ENCODE measurements at regions not wholly inside any gene's neighbourhood (a gene's known extent, or its start where the extent isn't known, plus 50 kb on each side); places are given as distances from the start of the nearest gene placed in this dataset.

- 44% methylated on average over 7 of the region's 7 CpGs for WGBS (ENCODE audit: low lambda C conversion rate)
- in situ Hi-C loops (cut with HindIII; ENCODE audit: extremely low pct_ligation_motif_present, low pct_unique_long_range_greater_than_20kb) = no loop called here
Measured at GRCh38 chr9:108049026-108049607, 559.5 kb upstream of the KLF4 start.

DNA sequence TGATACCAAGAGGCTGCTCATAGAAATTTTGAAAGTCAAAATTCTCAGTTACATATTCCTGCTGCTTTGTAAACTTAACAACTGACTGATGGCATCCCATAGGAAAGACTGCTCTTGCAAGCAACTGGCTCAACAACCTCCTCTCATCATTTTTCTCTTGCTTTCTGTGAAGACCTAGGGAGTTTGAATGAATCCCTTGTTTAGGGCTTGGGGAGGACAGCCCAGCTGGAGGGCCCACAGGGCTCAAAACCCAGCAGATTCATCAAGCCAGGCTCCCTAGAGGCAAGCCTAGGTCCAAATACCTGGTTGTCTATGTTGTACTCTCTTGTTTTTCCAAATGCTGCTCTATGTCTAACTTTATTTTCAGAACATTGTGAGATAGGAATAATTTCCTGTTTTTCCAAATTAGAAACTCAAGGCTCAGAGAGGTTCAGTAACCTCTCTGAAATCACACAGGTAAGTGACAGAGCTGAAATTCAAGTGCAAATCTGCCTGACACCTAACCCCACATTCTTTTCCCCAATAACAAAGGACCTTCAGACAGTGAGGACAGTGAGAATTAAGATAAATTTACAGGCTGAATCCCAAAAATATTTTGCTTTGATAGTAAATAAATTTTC, 558.9 kb upstream of the KLF4 start:
- H2AFZ ChIP-seq (ENCODE audit: low read length) = no peak overlapping the region
- no peaks in the 10 kb centered on the region for H3K27me3 ChIP-seq (ENCODE audit: control insufficient read depth in 1 of 2, insufficient read depth in 2 of 2, low read length in 2 of 2)
- H3K79me2 ChIP-seq (ENCODE audit: insufficient read depth, low read length) = no peaks in the 10 kb centered on the region
- ATAC-seq (no peak), FAIRE-seq (no peak), DNase-seq (ENCODE audit: low spot score) (no peak)
- H3K9ac ChIP-seq (ENCODE audit: insufficient read depth, low read depth, low read length) = no peak overlapping the region
- no peak overlapping the region for H3K4me2 ChIP-seq (ENCODE audit: low read depth, low read length)
- peaks cover 5% of the 10 kb centered on the region for H3K9me3 ChIP-seq (ENCODE audit: low read length)
- POLR2A ChIA-PET = no interaction called here
- no peak overlapping the region for H3K4me3 ChIP-seq (replicated peaks in 1 of 3; ENCODE audit: insufficient read depth in 1 of 3, low read depth in 2 of 3, low read length in 3 of 3)
- no TSS peak for BruUV-seq (replicated peaks)
- H3K36me3 ChIP-seq (replicated peaks in 1 of 2; ENCODE audit: control insufficient read depth in 1 of 2, insufficient read depth in 2 of 2, low read length in 2 of 2) = no peaks in the 10 kb centered on the region
- in situ Hi-C loops (cut with HindIII; ENCODE audit: extremely low pct_ligation_motif_present, low pct_unique_long_range_greater_than_20kb) = no loop called here
- H3K27ac ChIP-seq (ENCODE audit: extremely low read length, insufficient read depth, low read length) = no peak overlapping the region
- no peaks in the 10 kb centered on the region for H3K4me1 ChIP-seq (ENCODE audit: insufficient read depth, low read length)
- intact Hi-C loops (cut with micrococcal nuclease; ENCODE audit: unreplicated experiment) = no loop called here
- CTCF ChIA-PET (ENCODE audit: low intra/inter-chr PET ratio, low total read pairs) = no interaction called here
- H4K20me1 ChIP-seq (ENCODE audit: insufficient read depth, low read length) = no peaks in the 10 kb centered on the region
- TF ChIP-seq ZNF75D (CRISPR knock-in tag; IDR thresholded peaks at IDR 0.05; ENCODE audit: borderline replicate concordance) (no peak), SALL1 (CRISPR knock-in tag; IDR thresholded peaks at IDR 0.05) (no peak), PATZ1 (CRISPR knock-in tag; IDR thresholded peaks at IDR 0.05) (no peak), SSRP1 (CRISPR knock-in tag; IDR thresholded peaks at IDR 0.05) (no peak), ZNF777 (CRISPR knock-in tag; IDR thresholded peaks at IDR 0.05) (no peak), ZNF280D (CRISPR knock-in tag; IDR thresholded peaks at IDR 0.05) (no peak), TGIF2 (CRISPR knock-in tag; IDR thresholded peaks at IDR 0.05) (no peak), MEF2D (CRISPR knock-in tag; IDR thresholded peaks at IDR 0.05) (no peak), ZNF567 (CRISPR knock-in tag; IDR thresholded peaks at IDR 0.05; ENCODE audit: borderline replicate concordance) (no peak)
- TF ChIP-seq, protein P1, sequence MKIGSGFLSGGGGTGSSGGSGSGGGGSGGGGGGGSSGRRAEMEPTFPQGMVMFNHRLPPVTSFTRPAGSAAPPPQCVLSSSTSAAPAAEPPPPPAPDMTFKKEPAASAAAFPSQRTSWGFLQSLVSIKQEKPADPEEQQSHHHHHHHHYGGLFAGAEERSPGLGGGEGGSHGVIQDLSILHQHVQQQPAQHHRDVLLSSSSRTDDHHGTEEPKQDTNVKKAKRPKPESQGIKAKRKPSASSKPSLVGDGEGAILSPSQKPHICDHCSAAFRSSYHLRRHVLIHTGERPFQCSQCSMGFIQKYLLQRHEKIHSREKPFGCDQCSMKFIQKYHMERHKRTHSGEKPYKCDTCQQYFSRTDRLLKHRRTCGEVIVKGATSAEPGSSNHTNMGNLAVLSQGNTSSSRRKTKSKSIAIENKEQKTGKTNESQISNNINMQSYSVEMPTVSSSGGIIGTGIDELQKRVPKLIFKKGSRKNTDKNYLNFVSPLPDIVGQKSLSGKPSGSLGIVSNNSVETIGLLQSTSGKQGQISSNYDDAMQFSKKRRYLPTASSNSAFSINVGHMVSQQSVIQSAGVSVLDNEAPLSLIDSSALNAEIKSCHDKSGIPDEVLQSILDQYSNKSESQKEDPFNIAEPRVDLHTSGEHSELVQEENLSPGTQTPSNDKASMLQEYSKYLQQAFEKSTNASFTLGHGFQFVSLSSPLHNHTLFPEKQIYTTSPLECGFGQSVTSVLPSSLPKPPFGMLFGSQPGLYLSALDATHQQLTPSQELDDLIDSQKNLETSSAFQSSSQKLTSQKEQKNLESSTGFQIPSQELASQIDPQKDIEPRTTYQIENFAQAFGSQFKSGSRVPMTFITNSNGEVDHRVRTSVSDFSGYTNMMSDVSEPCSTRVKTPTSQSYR (CRISPR knock-in tag; IDR thresholded peaks at IDR 0.05; ENCODE audit: borderline replicate concordance) = no peak

More at GRCh38 chr9:108049026-108049607, 559.5 kb upstream of the KLF4 start:
- TF ChIP-seq RARG (CRISPR knock-in tag; IDR thresholded peaks at IDR 0.05; ENCODE audit: low read depth) = no peak
- Histone ChIP-seq H4K20me1 (ENCODE audit: insufficient read depth, low read length) (no peaks in the 10 kb centered on the region), H3K9ac (ENCODE audit: insufficient read depth, low read depth, low read length) (no peak overlapping the region), H3K27ac (ENCODE audit: extremely low read length, insufficient read depth, low read length) (no peak overlapping the region), H3K36me3 (replicated peaks in 1 of 2; ENCODE audit: control insufficient read depth in 1 of 2, insufficient read depth in 2 of 2, low read length in 2 of 2) (no peaks in the 10 kb centered on the region), H3K4me1 (ENCODE audit: insufficient read depth, low read length) (no peaks in the 10 kb centered on the region), H3K4me2 (ENCODE audit: low read depth, low read length) (no peak overlapping the region), H3K9me3 (ENCODE audit: low read length) (no peaks in the 10 kb centered on the region), H3K4me3 (replicated peaks in 1 of 3; ENCODE audit: insufficient read depth in 1 of 3, low read depth in 2 of 3, low read length in 3 of 3) (no peak overlapping the region), H3K27me3 (ENCODE audit: control insufficient read depth in 1 of 2, insufficient read depth in 2 of 2, low read length in 2 of 2) (no peaks in the 10 kb centered on the region), H2AFZ (ENCODE audit: low read length) (no peak overlapping the region), H3K79me2 (ENCODE audit: insufficient read depth, low read length) (no peaks in the 10 kb centered on the region)
- FAIRE-seq (no peak), ATAC-seq (no peak), DNase-seq (ENCODE audit: low spot score) (no peak)
- ChIA-PET POLR2A (no interaction called here), CTCF (ENCODE audit: low intra/inter-chr PET ratio, low total read pairs) (no interaction called here)
- intact Hi-C loops (cut with micrococcal nuclease; ENCODE audit: unreplicated experiment) = no loop called here
- no TSS peak for BruUV-seq (replicated peaks)

Measured in HepG2 (cell line).